ENCODE measurements at regions not wholly inside any gene's neighbourhood (a gene's known extent, or its start where the extent isn't known, plus 50 kb on each side); places are given as distances from the start of the nearest gene placed in this dataset.

DNA sequence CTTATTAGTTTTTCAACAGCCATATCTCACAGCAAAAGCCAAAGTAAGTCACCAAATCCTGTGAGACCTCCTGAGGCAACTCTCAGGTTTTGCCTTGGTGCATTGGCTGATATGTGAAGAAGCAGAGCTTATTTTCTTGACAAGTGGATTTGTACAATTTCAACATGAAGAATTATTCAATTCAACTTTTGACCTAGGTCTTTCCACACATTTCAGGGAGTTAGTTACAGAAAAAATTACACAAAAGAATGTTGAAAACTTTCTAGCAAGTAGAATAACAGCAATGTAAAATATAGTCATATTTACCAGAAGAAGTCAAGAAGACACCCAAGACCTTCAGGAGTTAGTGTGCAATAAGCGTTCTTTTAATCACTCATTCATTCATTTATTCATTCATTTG, 62.4 kb upstream of the ADRB2 start:
- TF ChIP-seq, protein P1, sequence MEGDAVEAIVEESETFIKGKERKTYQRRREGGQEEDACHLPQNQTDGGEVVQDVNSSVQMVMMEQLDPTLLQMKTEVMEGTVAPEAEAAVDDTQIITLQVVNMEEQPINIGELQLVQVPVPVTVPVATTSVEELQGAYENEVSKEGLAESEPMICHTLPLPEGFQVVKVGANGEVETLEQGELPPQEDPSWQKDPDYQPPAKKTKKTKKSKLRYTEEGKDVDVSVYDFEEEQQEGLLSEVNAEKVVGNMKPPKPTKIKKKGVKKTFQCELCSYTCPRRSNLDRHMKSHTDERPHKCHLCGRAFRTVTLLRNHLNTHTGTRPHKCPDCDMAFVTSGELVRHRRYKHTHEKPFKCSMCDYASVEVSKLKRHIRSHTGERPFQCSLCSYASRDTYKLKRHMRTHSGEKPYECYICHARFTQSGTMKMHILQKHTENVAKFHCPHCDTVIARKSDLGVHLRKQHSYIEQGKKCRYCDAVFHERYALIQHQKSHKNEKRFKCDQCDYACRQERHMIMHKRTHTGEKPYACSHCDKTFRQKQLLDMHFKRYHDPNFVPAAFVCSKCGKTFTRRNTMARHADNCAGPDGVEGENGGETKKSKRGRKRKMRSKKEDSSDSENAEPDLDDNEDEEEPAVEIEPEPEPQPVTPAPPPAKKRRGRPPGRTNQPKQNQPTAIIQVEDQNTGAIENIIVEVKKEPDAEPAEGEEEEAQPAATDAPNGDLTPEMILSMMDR (IDR thresholded peaks at IDR 0.05; ENCODE audit: poor library complexity) = no peak
- TF ChIP-seq EZH2phosphoT487 (IDR thresholded peaks at IDR 0.05; ENCODE audit: low read depth, severe bottlenecking, unreplicated experiment) (no peak), EZH2 (IDR thresholded peaks at IDR 0.05; ENCODE audit: borderline replicate concordance) (no peak)

Data from hepatocyte (in vitro differentiated cells).